NCI-H2196 (cell line): ENCODE measurements at regions not wholly inside any gene's neighbourhood (a gene's known extent, or its start where the extent isn't known, plus 50 kb on each side); places are given as distances from the start of the nearest gene placed in this dataset.
"Not testable (repeated sequence)": the region's sequence is repeated elsewhere in the genome, so short reads cannot be mapped to it uniquely, and the experiment has no call there.

Experiments
- DNase-seq: peaks from one replicate; lab custom pipeline; 2025; ENCODE audit not compliant: unreplicated experiment; lab: John Stamatoyannopoulos, UW

DNA sequence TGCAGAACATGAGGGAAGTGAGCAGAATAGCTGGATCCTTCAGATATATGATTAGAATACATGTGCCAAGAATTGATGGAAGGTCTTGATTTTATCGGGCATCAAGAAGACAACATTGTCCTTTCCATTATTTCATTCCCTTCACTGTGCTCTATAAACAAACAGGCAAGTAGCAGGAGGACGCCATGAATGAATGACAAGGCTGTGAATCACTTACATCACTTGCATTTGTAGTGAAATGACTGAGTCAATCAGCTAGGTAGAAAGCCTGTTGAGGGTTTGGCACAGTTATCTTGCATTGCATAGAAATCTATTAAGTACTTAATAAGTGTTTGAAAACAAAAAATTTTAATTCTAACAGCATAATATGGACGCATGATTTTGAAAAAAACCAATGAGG is 548.8 kb upstream of the IZUMO3 start:
- no peak for DNase-seq

DNA sequence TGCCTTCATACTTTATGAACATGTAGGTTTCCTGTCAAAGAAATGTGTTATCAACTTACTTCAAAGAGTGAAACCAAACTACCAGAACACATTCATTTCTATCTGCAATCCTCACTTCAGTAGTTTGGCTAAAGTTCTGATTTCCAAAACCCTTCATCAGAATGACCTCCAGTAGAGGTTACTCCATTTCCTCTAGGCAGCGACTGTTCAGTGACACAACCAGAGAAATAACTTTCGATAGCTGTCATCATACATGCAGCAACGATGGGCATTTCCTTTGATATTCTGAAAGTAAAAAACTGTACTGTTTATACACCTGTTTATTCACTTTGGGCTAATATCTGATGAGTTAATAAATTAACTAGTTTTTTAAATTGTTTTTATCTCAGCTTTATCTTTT is 532.5 kb upstream of the IZUMO3 start:
- DNase-seq: no peak

GRCh38 chr9:25048098-25048724 is 502.5 kb upstream of the IZUMO3 start:
- DNase-seq: no peak

DNA sequence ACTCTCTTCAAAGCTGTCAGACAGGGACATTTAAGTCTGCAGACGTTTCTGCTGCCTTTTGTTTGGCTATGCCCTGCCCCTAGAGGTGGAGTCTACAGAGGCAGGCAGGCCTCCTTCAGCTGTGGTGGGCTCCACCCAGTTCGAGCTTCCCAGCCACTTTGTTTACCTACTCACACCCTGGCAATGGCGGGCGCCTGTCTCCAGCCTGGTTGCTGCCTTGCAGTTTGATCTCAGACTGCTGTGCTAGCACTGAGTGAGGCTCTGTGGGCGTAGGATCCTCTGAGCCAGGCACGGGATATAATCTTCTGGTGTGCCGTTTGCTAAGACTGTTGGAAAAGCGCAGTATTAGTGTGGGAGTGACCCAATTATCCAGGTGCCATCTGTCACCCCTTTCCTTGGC is 499.8 kb upstream of the IZUMO3 start:
- DNase-seq: not testable (repeated sequence)

DNA sequence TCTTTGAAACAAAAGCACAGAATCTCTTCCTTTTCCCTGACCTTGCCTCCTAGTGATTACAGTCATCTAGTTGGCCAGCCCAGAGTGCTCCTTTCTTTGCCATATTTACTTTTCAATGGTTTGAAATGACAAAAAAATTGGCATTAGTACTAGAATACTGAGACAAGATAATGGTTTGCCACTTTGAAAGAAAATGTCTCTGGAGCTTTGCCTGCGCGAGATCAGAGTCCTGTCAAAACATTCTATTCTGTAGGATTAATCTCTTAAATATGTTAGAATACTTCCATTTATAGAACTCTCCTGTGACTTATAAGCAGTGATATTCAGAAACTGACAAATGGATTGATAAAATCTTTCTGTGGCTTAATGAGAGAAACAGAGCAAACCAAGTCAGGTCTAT is 484.0 kb upstream of the IZUMO3 start:
- no peak for DNase-seq

- no peak for DNase-seq
These were observed 480.0 kb upstream of the IZUMO3 start for GRCh38 chr9:25025686-25026085.

DNA sequence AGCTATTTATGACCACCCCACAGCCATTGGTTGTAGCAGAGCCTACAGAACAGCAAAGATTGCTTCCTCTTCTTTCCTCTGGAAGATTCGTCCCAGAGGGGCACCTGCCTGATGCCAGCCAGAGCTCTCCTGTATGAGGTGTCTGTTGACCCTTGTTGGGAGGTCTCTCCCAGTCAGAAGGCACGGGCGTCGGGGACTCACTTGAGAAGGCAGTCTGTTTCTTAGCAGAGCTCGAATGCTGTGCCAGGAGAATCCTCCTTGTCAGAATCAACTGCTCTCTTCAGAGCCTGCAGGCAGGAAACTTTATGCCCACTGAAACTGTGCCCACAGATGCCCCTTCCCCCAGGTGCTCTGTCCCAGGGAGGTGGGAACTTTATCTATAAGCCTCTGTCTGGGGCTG is 479.5 kb upstream of the IZUMO3 start:
- no peak for DNase-seq

GRCh38 chr9:25017779-25018178 is 472.1 kb upstream of the IZUMO3 start:
- DNase-seq: no peak

- DNase-seq: no peak
These were observed 464.4 kb upstream of the IZUMO3 start for GRCh38 chr9:25010027-25010662.

- no peak for DNase-seq
These were observed 458.0 kb upstream of the IZUMO3 start for GRCh38 chr9:25003686-25004085.

- no peak for DNase-seq
These were observed 440.6 kb upstream of the IZUMO3 start for GRCh38 chr9:24986331-24986730.

DNA sequence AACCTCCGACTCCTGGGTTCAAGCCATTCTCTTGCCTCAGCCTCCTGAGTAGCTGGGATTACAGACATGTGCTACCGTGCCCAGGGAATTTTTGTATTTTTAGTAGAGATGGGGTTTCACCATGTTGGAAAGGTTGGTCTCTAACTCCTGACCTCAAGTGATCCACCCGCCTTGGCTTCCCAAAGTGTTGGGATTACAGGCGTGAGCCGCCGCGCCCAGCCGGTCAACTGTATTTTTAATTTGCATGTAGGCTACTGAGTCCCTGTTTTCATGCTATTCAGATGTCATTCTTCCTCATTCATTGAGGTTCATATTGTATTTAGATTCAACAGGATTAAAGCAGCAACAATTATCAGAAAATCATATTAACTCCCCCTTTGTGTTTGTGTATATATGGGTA is 425.1 kb upstream of the IZUMO3 start:
- not testable (repeated sequence) for DNase-seq

DNA sequence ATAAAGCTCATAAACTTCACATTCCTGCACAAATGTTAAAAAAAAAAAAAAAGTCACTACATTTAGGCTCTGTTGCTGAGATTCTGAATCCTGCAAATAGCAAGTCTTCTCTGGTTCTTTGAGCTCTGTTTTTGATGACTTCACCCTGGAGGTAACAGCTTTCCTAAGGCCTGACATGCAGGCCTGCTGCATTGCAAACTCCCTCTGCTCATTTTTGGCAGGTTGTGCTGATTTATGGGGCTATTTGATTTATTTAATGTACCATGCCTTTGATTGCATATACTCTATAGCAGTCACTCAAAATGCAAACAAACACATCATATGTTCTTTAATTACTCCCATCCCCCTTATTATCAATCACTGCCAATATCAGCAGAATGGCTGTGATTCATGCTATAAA is 416.1 kb upstream of the IZUMO3 start:
- no peak for DNase-seq

GRCh38 chr9:24953070-24953469 is 407.4 kb upstream of the IZUMO3 start:
- no peak for DNase-seq

DNA sequence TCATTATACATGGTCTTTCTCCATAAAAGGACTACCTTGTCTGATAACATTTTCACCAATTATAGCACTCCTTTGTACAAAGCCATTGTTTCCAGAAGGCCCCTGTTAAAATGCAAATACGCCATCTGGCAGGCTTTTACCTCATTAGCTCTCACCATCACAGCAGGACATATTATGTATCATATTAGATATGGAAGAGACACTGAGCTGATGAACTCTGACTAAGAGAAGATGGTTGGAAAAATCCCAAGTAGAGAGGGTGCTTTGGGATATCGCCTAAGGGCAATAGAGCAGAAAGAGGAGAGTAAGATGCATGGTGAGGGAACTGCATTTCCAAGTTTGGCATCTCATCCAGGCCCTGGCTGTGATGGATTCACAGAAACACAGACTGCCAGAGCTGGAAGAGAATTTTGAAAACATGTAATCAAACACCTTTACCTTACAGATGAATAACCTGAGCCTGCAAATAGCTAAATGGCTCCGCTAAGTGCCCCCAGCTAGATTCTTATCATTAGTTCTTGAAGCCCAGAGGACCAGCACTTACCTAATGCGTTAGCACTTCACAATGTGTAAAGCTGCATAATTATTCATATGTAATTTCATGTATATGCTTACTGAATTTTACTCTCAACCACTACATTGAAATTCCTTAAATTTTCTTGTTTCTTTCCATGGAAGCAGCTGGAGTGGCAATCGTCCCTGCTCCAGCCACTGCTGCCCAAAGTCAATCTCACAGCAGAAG is 393.6 kb upstream of the IZUMO3 start:
- no peak for DNase-seq

DNA sequence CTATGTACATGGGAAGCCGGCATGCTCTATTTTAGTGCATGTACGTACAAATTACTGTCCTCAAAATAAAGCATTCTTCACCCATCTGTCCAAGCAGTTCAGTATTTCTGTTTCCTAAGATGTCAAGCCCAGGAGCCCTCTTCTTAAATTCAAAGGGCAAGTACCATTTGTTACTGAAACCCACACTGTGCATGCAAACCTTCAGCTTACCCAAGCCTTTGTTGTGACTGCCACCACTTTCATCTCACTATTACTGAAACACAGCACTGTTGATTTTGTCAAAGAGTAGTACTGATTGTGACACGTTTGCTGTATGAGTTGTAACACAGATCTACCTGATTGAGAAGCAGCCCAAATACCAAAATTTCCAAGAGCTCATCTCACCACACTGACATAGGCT is 390.4 kb upstream of the IZUMO3 start:
- no peak for DNase-seq

GRCh38 chr9:24932785-24933184 is 387.1 kb upstream of the IZUMO3 start:
- DNase-seq: no peak

DNA sequence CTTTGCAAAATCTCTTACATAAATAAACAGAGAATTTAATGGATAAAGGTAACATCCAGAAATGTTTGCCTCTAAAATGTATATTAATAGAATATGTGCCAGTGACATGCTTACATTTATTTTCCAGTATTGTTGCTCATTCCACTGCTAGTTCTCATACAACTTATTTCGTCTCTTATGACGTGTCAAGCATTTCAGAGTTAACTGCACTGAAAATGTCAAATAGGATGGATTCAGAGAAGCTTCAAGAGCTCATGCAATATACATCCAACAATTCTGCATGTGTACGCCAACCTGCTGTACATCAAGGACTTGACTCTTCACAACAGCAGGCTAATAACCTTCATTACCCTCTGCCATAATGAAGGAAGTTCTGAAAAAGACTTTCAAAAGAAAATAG is 386.2 kb upstream of the IZUMO3 start:
- DNase-seq: no peak

GRCh38 chr9:24912767-24913166 is 367.1 kb upstream of the IZUMO3 start:
- no peak for DNase-seq

- DNase-seq: no peak
These were observed 355.6 kb upstream of the IZUMO3 start for GRCh38 chr9:24901319-24901718.

- DNase-seq: no peak
These were observed 354.5 kb upstream of the IZUMO3 start for GRCh38 chr9:24900179-24900578.

- DNase-seq: peak; percentile 49
These were observed 353.8 kb upstream of the IZUMO3 start for GRCh38 chr9:24899463-24899862.
